ENCODE measurements at regions not wholly inside any gene's neighbourhood (a gene's known extent, or its start where the extent isn't known, plus 50 kb on each side); places are given as distances from the start of the nearest gene placed in this dataset.

GRCh38 chr6:16987996-16988395 lies 113.9 kb upstream of the STMND1 start:
- peaks cover 12% of the 10 kb centered on the region for H3K9me3 Mint-ChIP-seq (ENCODE audit: unreplicated experiment)
- H3K4me1 Mint-ChIP-seq (ENCODE audit: unreplicated experiment), result peaks cover 10% of the 10 kb centered on the region
- H3K36me3 Mint-ChIP-seq (ENCODE audit: unreplicated experiment), result no peaks in the 10 kb centered on the region
- H3K4me3 Mint-ChIP-seq (ENCODE audit: unreplicated experiment), result no peak overlapping the region
- TF ChIP-seq CTCF (IDR thresholded peaks at IDR 0.05), result no peak
- no peak overlapping the region for H3K27ac Mint-ChIP-seq (ENCODE audit: unreplicated experiment)
- no peaks in the 10 kb centered on the region for H3K27me3 Mint-ChIP-seq (ENCODE audit: unreplicated experiment)
- DNase-seq (ENCODE audit: extremely low spot score, unreplicated experiment), result no peak

GRCh38 chr6:16985513-16986284 lies 116.2 kb upstream of the STMND1 start:
- no peak for TF ChIP-seq CTCF (IDR thresholded peaks at IDR 0.05)
- H3K4me1 Mint-ChIP-seq (ENCODE audit: unreplicated experiment), result peaks cover 10% of the 10 kb centered on the region
- H3K4me3 Mint-ChIP-seq (ENCODE audit: unreplicated experiment), result peak overlapping the region; percentile 16
- H3K27me3 Mint-ChIP-seq (ENCODE audit: unreplicated experiment), result no peaks in the 10 kb centered on the region
- H3K9me3 Mint-ChIP-seq (ENCODE audit: unreplicated experiment), result peaks cover 11% of the 10 kb centered on the region
- no peaks in the 10 kb centered on the region for H3K36me3 Mint-ChIP-seq (ENCODE audit: unreplicated experiment)
- no peak for DNase-seq (ENCODE audit: extremely low spot score, unreplicated experiment)
- H3K27ac Mint-ChIP-seq (ENCODE audit: unreplicated experiment), result peak overlapping the region; percentile 56

GRCh38 chr6:16982807-16983206 lies 119.0 kb upstream of the STMND1 start:
- H3K9me3 Mint-ChIP-seq (ENCODE audit: unreplicated experiment), result no peaks in the 10 kb centered on the region
- DNase-seq (ENCODE audit: extremely low spot score, unreplicated experiment), result no peak

GRCh38 chr6:16979677-16980370 lies 122.0 kb upstream of the STMND1 start:
- Mint-ChIP-seq H3K27ac (ENCODE audit: unreplicated experiment) (no peak overlapping the region), H3K36me3 (ENCODE audit: unreplicated experiment) (no peaks in the 10 kb centered on the region)

More at GRCh38 chr6:16982807-16983206, 119.0 kb upstream of the STMND1 start:
- no peak overlapping the region for H3K27ac Mint-ChIP-seq (ENCODE audit: unreplicated experiment)
- no peak overlapping the region for H3K4me3 Mint-ChIP-seq (ENCODE audit: unreplicated experiment)
- TF ChIP-seq CTCF (IDR thresholded peaks at IDR 0.05), result no peak
- no peaks in the 10 kb centered on the region for H3K27me3 Mint-ChIP-seq (ENCODE audit: unreplicated experiment)
- H3K4me1 Mint-ChIP-seq (ENCODE audit: unreplicated experiment), result peaks cover 10% of the 10 kb centered on the region
- H3K36me3 Mint-ChIP-seq (ENCODE audit: unreplicated experiment), result no peaks in the 10 kb centered on the region

More at GRCh38 chr6:16979677-16980370, 122.0 kb upstream of the STMND1 start:
- DNase-seq (ENCODE audit: extremely low spot score, unreplicated experiment), result no peak
- Mint-ChIP-seq H3K27me3 (ENCODE audit: unreplicated experiment) (no peaks in the 10 kb centered on the region), H3K4me3 (ENCODE audit: unreplicated experiment) (no peak overlapping the region), H3K4me1 (ENCODE audit: unreplicated experiment) (no peaks in the 10 kb centered on the region), H3K9me3 (ENCODE audit: unreplicated experiment) (no peaks in the 10 kb centered on the region)
- no peak for TF ChIP-seq CTCF (IDR thresholded peaks at IDR 0.05)
